ENCODE measurements at regions not wholly inside any gene's neighbourhood (a gene's known extent, or its start where the extent isn't known, plus 50 kb on each side); places are given as distances from the start of the nearest gene placed in this dataset.

GRCh38 chr1:29475326-29475725 lies 239.0 kb downstream of the PTPRU start:
- no peak for DNase-seq (ENCODE audit: low read depth)
- no peak overlapping the region for H3K4me3 ChIP-seq (ENCODE audit: low read depth, low read length)
- TF ChIP-seq CTCF (IDR thresholded peaks at IDR 0.05; ENCODE audit: low read depth, low read length, missing control alignments) = no peak
- in situ Hi-C loops (cut with HindIII; ENCODE audit: low sequenced_read_pairs) = no loop called here

- TF ChIP-seq CTCF (IDR thresholded peaks at IDR 0.05; ENCODE audit: low read depth, low read length, missing control alignments) = no peak
- DNase-seq (ENCODE audit: low read depth) = no peak
- in situ Hi-C loops (cut with HindIII; ENCODE audit: low sequenced_read_pairs) = no loop called here
Observed at GRCh38 chr1:29474274-29475244, 238.2 kb downstream of the PTPRU start.

GRCh38 chr1:29473161-29473855 lies 237.0 kb downstream of the PTPRU start:
- no peak for TF ChIP-seq CTCF (IDR thresholded peaks at IDR 0.05; ENCODE audit: low read depth, low read length, missing control alignments)
- in situ Hi-C loops (cut with HindIII; ENCODE audit: low sequenced_read_pairs) = no loop called here
- no peak for DNase-seq (ENCODE audit: low read depth)
- no peak overlapping the region for H3K4me3 ChIP-seq (ENCODE audit: low read depth, low read length)

More at GRCh38 chr1:29474274-29475244, 238.2 kb downstream of the PTPRU start:
- no peak overlapping the region for H3K4me3 ChIP-seq (ENCODE audit: low read depth, low read length)

GRCh38 chr1:29471487-29472313 lies 235.4 kb downstream of the PTPRU start:
- no peak for DNase-seq (ENCODE audit: low read depth)
- TF ChIP-seq CTCF (IDR thresholded peaks at IDR 0.05; ENCODE audit: low read depth, low read length, missing control alignments) = no peak
- in situ Hi-C loops (cut with HindIII; ENCODE audit: low sequenced_read_pairs) = no loop called here
- no peak overlapping the region for H3K4me3 ChIP-seq (ENCODE audit: low read depth, low read length)

- no peak for TF ChIP-seq CTCF (IDR thresholded peaks at IDR 0.05; ENCODE audit: low read depth, low read length, missing control alignments)
- H3K4me3 ChIP-seq (ENCODE audit: low read depth, low read length) = no peak overlapping the region
- in situ Hi-C loops (cut with HindIII; ENCODE audit: low sequenced_read_pairs) = no loop called here
- no peak for DNase-seq (ENCODE audit: low read depth)
Observed at GRCh38 chr1:29470788-29471119, 234.4 kb downstream of the PTPRU start.
